SK-N-SH treated with all-trans-retinoic acid at 6 μM for 48 hours (cell line): ENCODE measurements at regions not wholly inside any gene's neighbourhood (a gene's known extent, or its start where the extent isn't known, plus 50 kb on each side); places are given as distances from the start of the nearest gene placed in this dataset.

ENCODE experiments used
- ATAC-seq: fragments of 200-7000 bp; cut with Tn5 transposase; 3 replicates; pipeline ENCODE4 v1.9.1; 2020; ENCODE audit warnings: mild to moderate bottlenecking, moderate library complexity
- CREB5 ChIP-seq: fragments of 250-450 bp; sonication (Bioruptor Pico); IDR thresholded peaks from 2 replicates; pipeline ENCODE4 v1.5.1; 2020; ENCODE audit warnings: low read depth, mild to moderate bottlenecking, moderate library complexity
- CSDC2 ChIP-seq: fragments of 250-450 bp; sonication (Bioruptor Pico); IDR thresholded peaks from 2 replicates; pipeline ENCODE4 v1.5.0; 2020; ENCODE audit warnings: mild to moderate bottlenecking, moderate library complexity
- CSRNP3 ChIP-seq: fragments of 250-450 bp; sonication (Bioruptor Pico); IDR thresholded peaks from 2 replicates; pipeline ENCODE4 v1.5.1; 2021; ENCODE audit warnings: mild to moderate bottlenecking, moderate library complexity
- ESRRG ChIP-seq: fragments of 250-450 bp; sonication (Bioruptor Pico); IDR thresholded peaks from 2 replicates; pipeline ENCODE4 v1.6.1; 2021; ENCODE audit warnings: mild to moderate bottlenecking
- GLIS3 ChIP-seq: fragments of 250-450 bp; sonication (Bioruptor Pico); IDR thresholded peaks from 2 replicates; pipeline ENCODE4 v1.5.0; 2020; ENCODE audit warnings: mild to moderate bottlenecking, moderate library complexity
- ISL1 ChIP-seq: fragments of 250-450 bp; sonication (Bioruptor Pico); IDR thresholded peaks from 2 replicates; pipeline ENCODE4 v2.1.2; 2022; ENCODE audit warnings: mild to moderate bottlenecking, moderate library complexity
- OSR1 ChIP-seq: fragments of 250-450 bp; sonication (Bioruptor Pico); IDR thresholded peaks from 2 replicates; pipeline ENCODE4 v1.8.0; 2022; ENCODE audit warnings: moderate library complexity, mild to moderate bottlenecking, inconsistent platforms
- PATZ1 ChIP-seq: fragments of 250-450 bp; sonication (Bioruptor Pico); IDR thresholded peaks from 2 replicates; pipeline ENCODE4 v1.8.0; 2020; ENCODE audit warnings: mild to moderate bottlenecking, moderate library complexity, borderline replicate concordance
- POU6F1 ChIP-seq: fragments of 250-450 bp; sonication (Bioruptor Pico); IDR thresholded peaks from 2 replicates; pipeline ENCODE4 v1.8.0; 2021; ENCODE audit warnings: low read depth, mild to moderate bottlenecking, moderate library complexity, borderline replicate concordance
- SNAI2 ChIP-seq: fragments of 250-450 bp; sonication (Bioruptor Pico); IDR thresholded peaks from 2 replicates; pipeline ENCODE4 v1.5.0; 2020; ENCODE audit warnings: mild to moderate bottlenecking, moderate library complexity
- TCF4 ChIP-seq: fragments of 250-450 bp; sonication (Bioruptor Pico); IDR thresholded peaks from 2 replicates; pipeline ENCODE4 v1.8.0; 2021; ENCODE audit warnings: mild to moderate bottlenecking, moderate library complexity, borderline replicate concordance
- TSHZ2 ChIP-seq: fragments of 250-450 bp; sonication (Bioruptor Pico); IDR thresholded peaks from 2 replicates; pipeline ENCODE4 v1.5.0; 2020; ENCODE audit warnings: mild to moderate bottlenecking, moderate library complexity
- ZC3H10 ChIP-seq: fragments of 250-450 bp; sonication (Bioruptor Pico); IDR thresholded peaks from 2 replicates; pipeline ENCODE4 v1.5.1; 2021; ENCODE audit warnings: mild to moderate bottlenecking, moderate library complexity
- ZFP3 ChIP-seq: fragments of 250-450 bp; sonication (Bioruptor Pico); IDR thresholded peaks from 2 replicates; pipeline ENCODE4 v1.5.0; 2020; ENCODE audit warnings: mild to moderate bottlenecking, moderate library complexity
- ZFP30 ChIP-seq: fragments of 450-650 bp; formaldehyde crosslinking; IDR thresholded peaks from 2 replicates; pipeline ENCODE4 v1.5.0; 2022; ENCODE audit warnings: mild to moderate bottlenecking, moderate library complexity
- ZNF565 ChIP-seq: fragments of 450-650 bp; formaldehyde crosslinking; conservative IDR thresholded peaks from 2 replicates; pipeline ENCODE4 v1.5.0; 2020; ENCODE audit warnings: low read depth, mild to moderate bottlenecking, moderate library complexity
- ZNF70 ChIP-seq: fragments of 450-650 bp; formaldehyde crosslinking; IDR thresholded peaks from 2 replicates; pipeline ENCODE4 v1.5.0; 2020; ENCODE audit warnings: mild to moderate bottlenecking, moderate library complexity

- peak; percentile 93 for ATAC-seq
- TF ChIP-seq ISL1 (CRISPR knock-in tag) = peak; percentile 34; the same call in 1 of the 2 replicates
- TF ChIP-seq CREB5 (CRISPR knock-in tag) = 0 out of 2 replicates have a peak, but pooled peaks have one; percentile 60
- no peak for TF ChIP-seq ZFP30 (CRISPR knock-in tag)
- TF ChIP-seq, all 23 proteins: peak for 2
These were observed 236.0 kb upstream of the STXBP5 start for GRCh38 chr6:146968041-146968760.

GRCh38 chr6:146972546-146972945 is 231.7 kb upstream of the STXBP5 start:
- TF ChIP-seq CSRNP3 (no peak), ZFP3 (CRISPR knock-in tag) (no peak), ZNF565 (CRISPR knock-in tag) (no peak), TSHZ2 (CRISPR knock-in tag) (no peak), POU6F1 (CRISPR knock-in tag) (no peak), CSDC2 (no peak), GLIS3 (CRISPR knock-in tag) (no peak), ESRRG (CRISPR knock-in tag) (no peak), SNAI2 (CRISPR knock-in tag) (no peak), OSR1 (no peak), ZC3H10 (no peak), PATZ1 (CRISPR knock-in tag) (no peak), ISL1 (CRISPR knock-in tag) (no peak), ZNF70 (CRISPR knock-in tag) (no peak)
- ATAC-seq = no peak

- ATAC-seq = no peak
- TF ChIP-seq PATZ1 (CRISPR knock-in tag) = no peak
- TF ChIP-seq, all 23 proteins: peak for 0
These were observed 229.9 kb upstream of the STXBP5 start for GRCh38 chr6:146974351-146974750.

GRCh38 chr6:146975093-146975492 is 229.1 kb upstream of the STXBP5 start:
- TF ChIP-seq OSR1 (no peak), ZFP30 (CRISPR knock-in tag) (no peak), TCF4 (CRISPR knock-in tag) (peak; percentile 21), ISL1 (CRISPR knock-in tag) (peak; percentile 43)
- no peak; the same call in 2 of the 3 replicates for ATAC-seq
